Activated CD4-positive, alpha-beta T cell treated with anti-CD3 and anti-CD28 coated beads for 36 hours (primary cell): ENCODE measurements at regions not wholly inside any gene's neighbourhood (a gene's known extent, or its start where the extent isn't known, plus 50 kb on each side); places are given as distances from the start of the nearest gene placed in this dataset.
A peak's percentile ranks its signal among the peaks of the same experiment; 100 is the strongest.

ENCODE experiments used
- ATAC-seq: fragments of 200-7000 bp; cut with Tn5 transposase; one replicate; pipeline ENCODE4 v1.10.0; 2021; ENCODE audit warnings: mild to moderate bottlenecking, moderate library complexity
- CTCF ChIA-PET: fragments of 350-600 bp; sonication (Branson Sonifier 250); formaldehyde crosslinking; loops from one replicate; lab custom pipeline; 2021; ENCODE audit warnings: antibody characterized with exemption; lab: Charles Lee
- POLR2A ChIA-PET: fragments of 350-600 bp; sonication (Branson Sonifier 250); formaldehyde crosslinking; loops from one replicate; lab custom pipeline; 2021; ENCODE audit warnings: antibody characterized with exemption, inconsistent platforms; lab: Charles Lee
- DNase-seq: peaks from one replicate; pipeline ENCODE4 v3.0.0-alpha.2; 2020
- H3K27ac Mint-ChIP-seq: one replicate; pipeline ENCODE4 v1.8.0; 2021; ENCODE audit warnings: mixed read lengths
- H3K27me3 Mint-ChIP-seq: one replicate; pipeline ENCODE4 v1.8.0; 2021; ENCODE audit warnings: mixed read lengths
- H3K36me3 Mint-ChIP-seq: one replicate; pipeline ENCODE4 v1.8.0; 2021; ENCODE audit warnings: low read depth, mixed read lengths
- H3K4me1 Mint-ChIP-seq: one replicate; pipeline ENCODE4 v1.8.0; 2021; ENCODE audit warnings: mixed read lengths
- H3K4me3 Mint-ChIP-seq: one replicate; pipeline ENCODE4 v1.8.0; 2021; ENCODE audit warnings: mild to moderate bottlenecking, moderate library complexity, mixed read lengths
- H3K9me3 Mint-ChIP-seq: one replicate; pipeline ENCODE4 v1.8.0; 2021; ENCODE audit warnings: low read depth, mixed read lengths
- intact Hi-C, 2 experiments: fragments of 100-400 bp; cut with DNase I in 1 of 2; cut with micrococcal nuclease in 1 of 2; formaldehyde crosslinking; loops; one replicate each; pipeline versions ENCODE4 v1.14.2 to v1.15.1; 2022 to 2024; cut with DNase I, micrococcal nuclease

GRCh38 chr12:92208613-92209121 is 63.0 kb upstream of the BTG1 start:
- Mint-ChIP-seq H3K27ac (peak overlapping the region; percentile 81), H3K36me3 (peaks cover 4% of the 10 kb centered on the region), H3K9me3 (peaks cover 3% of the 10 kb centered on the region), H3K4me1 (peaks cover 32% of the 10 kb centered on the region), H3K27me3 (no peaks in the 10 kb centered on the region), H3K4me3 (peak overlapping the region; percentile 67)
- intact Hi-C loops = loop anchor here (1.0 to 5.0 kb wide), 7 partner anchors 10 to 384 kb away; no protein-coding TSS in a partner anchor
- ChIA-PET CTCF (interaction anchor here (0.7 kb wide), 3 partner anchors 18 to 402 kb away, joined by 3 read pairs; no protein-coding TSS in a partner anchor), POLR2A (interaction anchor here (0.8 to 2.8 kb wide), 2 partner anchors 10 to 63 kb away, joined by 7 to 30 read pairs; partner anchors contain the start of gene BTG1)
- ATAC-seq = peak; percentile 77
- DNase-seq = peak; percentile 40

GRCh38 chr12:92206596-92206995 is 61.0 kb upstream of the BTG1 start:
- Mint-ChIP-seq H3K4me3 (no peak overlapping the region), H3K27me3 (no peaks in the 10 kb centered on the region), H3K4me1 (peaks cover 33% of the 10 kb centered on the region), H3K9me3 (peaks cover 3% of the 10 kb centered on the region), H3K27ac (no peak overlapping the region), H3K36me3 (peaks cover under 1% of the 10 kb centered on the region)
- ChIA-PET POLR2A (no interaction called here), CTCF (interaction anchor here (0.6 to 1.0 kb wide), 3 partner anchors 63 to 825 kb away, joined by 3 read pairs; no protein-coding TSS in a partner anchor)
- no peak for ATAC-seq
- DNase-seq = no peak
- intact Hi-C loops = loop anchor here (5.0 kb wide), 3 partner anchors 346 to 386 kb away; no protein-coding TSS in a partner anchor

- H3K27ac Mint-ChIP-seq = peak overlapping the region; percentile 23
- no peaks in the 10 kb centered on the region for H3K27me3 Mint-ChIP-seq
- peaks cover 3% of the 10 kb centered on the region for H3K9me3 Mint-ChIP-seq
- H3K4me3 Mint-ChIP-seq = no peak overlapping the region
- peaks cover 33% of the 10 kb centered on the region for H3K4me1 Mint-ChIP-seq
- DNase-seq (no peak), ATAC-seq (no peak)
- no peaks in the 10 kb centered on the region for H3K36me3 Mint-ChIP-seq
- POLR2A ChIA-PET = no interaction called here
- intact Hi-C loops = loop anchor here (5.0 kb wide), 3 partner anchors 346 to 386 kb away; no protein-coding TSS in a partner anchor
- CTCF ChIA-PET = interaction anchor here (1.0 kb wide), 2 partner anchors 64 to 825 kb away, joined by 3 read pairs; no protein-coding TSS in a partner anchor
Observed at GRCh38 chr12:92206011-92206410, 60.4 kb upstream of the BTG1 start.

- ATAC-seq (no peak), DNase-seq (no peak)
- Mint-ChIP-seq H3K27me3 (no peaks in the 10 kb centered on the region), H3K4me3 (no peak overlapping the region), H3K4me1 (peaks cover 6% of the 10 kb centered on the region), H3K27ac (no peak overlapping the region), H3K36me3 (peaks cover 3% of the 10 kb centered on the region), H3K9me3 (peaks cover 6% of the 10 kb centered on the region)
- intact Hi-C loops = no loop called here
- POLR2A ChIA-PET = no interaction called here
- CTCF ChIA-PET = interaction anchor here (0.7 kb wide), 1 partner anchor 632 kb away, joined by 3 read pairs; no protein-coding TSS in a partner anchor
Observed at GRCh38 chr12:92199819-92200576, 54.4 kb upstream of the BTG1 start.

- Mint-ChIP-seq H3K4me1 (peaks cover 6% of the 10 kb centered on the region), H3K27me3 (no peaks in the 10 kb centered on the region), H3K9me3 (peaks cover 6% of the 10 kb centered on the region), H3K4me3 (no peak overlapping the region), H3K27ac (no peak overlapping the region), H3K36me3 (peaks cover 3% of the 10 kb centered on the region)
- no peak for ATAC-seq
- intact Hi-C loops = no loop called here
- POLR2A ChIA-PET = interaction anchor here (0.6 kb wide), 1 partner anchor 308 kb away, joined by 7 read pairs; no protein-coding TSS in a partner anchor
- CTCF ChIA-PET = no interaction called here
- no peak for DNase-seq
Observed at GRCh38 chr12:92197815-92198214, 52.2 kb upstream of the BTG1 start.

- intact Hi-C loops = no loop called here
- H3K36me3 Mint-ChIP-seq = peaks cover 3% of the 10 kb centered on the region
- peaks cover 4% of the 10 kb centered on the region for H3K4me1 Mint-ChIP-seq
- POLR2A ChIA-PET = interaction anchor here (1.0 kb wide), 1 partner anchor 212 kb away, joined by 5 read pairs; no protein-coding TSS in a partner anchor
- H3K4me3 Mint-ChIP-seq = no peak overlapping the region
- DNase-seq (no peak), ATAC-seq (peak; percentile 47)
- CTCF ChIA-PET = interaction anchor here (0.5 to 0.8 kb wide), 2 partner anchors 145 to 269 kb away, joined by 3 read pairs; no protein-coding TSS in a partner anchor
- H3K27me3 Mint-ChIP-seq = no peaks in the 10 kb centered on the region
- no peak overlapping the region for H3K27ac Mint-ChIP-seq
- peaks cover 6% of the 10 kb centered on the region for H3K9me3 Mint-ChIP-seq
Observed at GRCh38 chr12:92196368-92196767, 50.7 kb upstream of the BTG1 start.
